Lung (tissue), 11 donors: ENCODE measurements at regions not wholly inside any gene's neighbourhood (a gene's known extent, or its start where the extent isn't known, plus 50 kb on each side); places are given as distances from the start of the nearest gene placed in this dataset.

Source experiments
- ATAC-seq: fragments of 200-7000 bp; cut with Tn5 transposase; one replicate; pipeline ENCODE4 v1.9.1; 2020; ENCODE audit warnings: moderate number of reproducible peaks; ENCODE audit not compliant: insufficient read depth, low FRiP score
- DNase-seq, 3 donors: peaks; one replicate each; pipeline ENCODE4 v3.0.0-alpha.2; 2013 to 2017
- H3K27ac ChIP-seq, 2 donors: one replicate each; pipeline ENCODE4 v1.5.1; 2013; ENCODE audit warnings: mild to moderate bottlenecking in 2 of 2, moderate library complexity in 2 of 2, control low read depth in 1 of 2, inconsistent platforms in 1 of 2, low read depth in 1 of 2, low read length in 1 of 2
- H3K27me3 ChIP-seq, 3 donors: one replicate each; pipeline ENCODE4 v1.5.1; 2013; ENCODE audit warnings: low read length in 2 of 3; ENCODE audit not compliant: control insufficient read depth in 3 of 3, insufficient read depth in 3 of 3
- H3K36me3 ChIP-seq, 4 donors: one replicate each; pipeline ENCODE4 v1.5.1; 2013; ENCODE audit warnings: low read length in 4 of 4, mild to moderate bottlenecking in 1 of 4, moderate library complexity in 1 of 4; ENCODE audit not compliant: control insufficient read depth in 4 of 4, insufficient read depth in 4 of 4
- H3K4me1 ChIP-seq, 5 donors: one replicate each; pipeline ENCODE4 v1.5.1; 2013; ENCODE audit warnings: low read length in 5 of 5, mild to moderate bottlenecking in 2 of 5, moderate library complexity in 1 of 5; ENCODE audit not compliant: control insufficient read depth in 5 of 5, insufficient read depth in 5 of 5
- H3K4me3 ChIP-seq: one replicate; pipeline ENCODE4 v1.5.1; 2013; ENCODE audit warnings: mild to moderate bottlenecking, control low read depth, moderate library complexity
- H3K9ac ChIP-seq, 2 donors: one replicate each; pipeline ENCODE4 v1.5.1; 2013; ENCODE audit warnings: low read length in 2 of 2, control low read depth in 1 of 2; ENCODE audit not compliant: insufficient read depth in 1 of 2
- H3K9me3 ChIP-seq, 4 donors: one replicate each; pipeline ENCODE4 v1.5.1; 2013; ENCODE audit warnings: low read length in 3 of 4, mild to moderate bottlenecking in 1 of 4, moderate library complexity in 1 of 4; ENCODE audit not compliant: control insufficient read depth in 4 of 4, insufficient read depth in 3 of 4
- CTCF ChIP-seq: IDR thresholded peaks from 2 replicates; pipeline ENCODE4 v1.5.1; 2012; ENCODE audit warnings: mild to moderate bottlenecking; ENCODE audit errors: control extremely low read depth, extremely low read depth
- WGBS, 2 donors: extraction: QIAGEN DNeasy Blood & Tissue Kit; methylation state at CpG; one replicate each; pipeline ENCODE4 v1.1.7; 2013; 5-methylcytosine and 5-hydroxymethylcytosine counted together
- donor health status: control.
- donor health status: control.
- donor health status: Bipolar disorder and iron deficiency.
- donor health status: healthy.
- donor health status: DM: yes; HTN: yes; CAD: no.

GRCh38 chr11:114889594-114890011 lies 211.3 kb downstream of the NXPE2 start:
- Histone ChIP-seq H3K4me3 (no peak overlapping the region), H3K4me1 (peaks cover 0 to 4% (median 0%) of the 10 kb centered on the region in 5 donors), H3K36me3 (no peaks in the 10 kb centered on the region), H3K27ac (no peak overlapping the region), H3K9ac (no peak overlapping the region), H3K27me3 (peaks cover 0 to 4% (median 3%) of the 10 kb centered on the region in 3 donors), H3K9me3 (peaks cover 0 to 3% (median 0%) of the 10 kb centered on the region in 4 donors)
- no peak for DNase-seq
- WGBS, 2 donors = 61 to 70% methylated on average over 12 of the region's 12 CpGs
- no peak for ATAC-seq
- no peak for TF ChIP-seq CTCF

- H3K27ac ChIP-seq = no peak overlapping the region
- peaks cover 0 to 4% (median 0%) of the 10 kb centered on the region in 5 donors for H3K4me1 ChIP-seq
- no peak for ATAC-seq
- H3K36me3 ChIP-seq = no peaks in the 10 kb centered on the region
- no peak overlapping the region for H3K9ac ChIP-seq
- H3K27me3 ChIP-seq = peaks cover 0 to 4% (median 3%) of the 10 kb centered on the region in 3 donors
- no peak for TF ChIP-seq CTCF
- peaks cover 0 to 3% (median 0%) of the 10 kb centered on the region in 4 donors for H3K9me3 ChIP-seq
- no peak for DNase-seq
- H3K4me3 ChIP-seq = no peak overlapping the region
- 66 to 75% methylated on average over 8 of the region's 8 CpGs for WGBS, 2 donors
Observed at GRCh38 chr11:114890038-114890437, 211.7 kb downstream of the NXPE2 start.

- TF ChIP-seq CTCF = no peak
- ATAC-seq (no peak), DNase-seq (no peak)
- H3K36me3 ChIP-seq = no peaks in the 10 kb centered on the region
- peaks cover 0 to 4% (median 0%) of the 10 kb centered on the region in 5 donors for H3K4me1 ChIP-seq
- H3K9me3 ChIP-seq = peaks cover 0 to 3% (median 0%) of the 10 kb centered on the region in 4 donors
- no peak overlapping the region for H3K9ac ChIP-seq
- peaks cover 0 to 4% (median 3%) of the 10 kb centered on the region in 3 donors for H3K27me3 ChIP-seq
- peak overlapping the region in 1 of 2 donors; percentile 71 for H3K27ac ChIP-seq
- WGBS, 2 donors = 43 to 58% methylated on average over 1 of the region's 1 CpG
- H3K4me3 ChIP-seq = no peak overlapping the region
Observed at GRCh38 chr11:114891911-114892310, 213.6 kb downstream of the NXPE2 start.
